Activated T-cell treated with anti-CD3 and anti-CD28 coated beads for 48 hours (primary cell): ENCODE measurements at regions not wholly inside any gene's neighbourhood (a gene's known extent, or its start where the extent isn't known, plus 50 kb on each side); places are given as distances from the start of the nearest gene placed in this dataset.
A peak's percentile ranks its signal among the peaks of the same experiment; 100 is the strongest.

Experiments
- DNase-seq: peaks from one replicate; pipeline ENCODE4 v3.0.0-alpha.2; 2020; ENCODE audit warnings: low read depth

GRCh38 chr14:38901791-38902190 is 201.2 kb downstream of the SEC23A start:
- DNase-seq: no peak

- DNase-seq: no peak
Measured at GRCh38 chr14:38900887-38901286, 202.1 kb downstream of the SEC23A start.

DNA sequence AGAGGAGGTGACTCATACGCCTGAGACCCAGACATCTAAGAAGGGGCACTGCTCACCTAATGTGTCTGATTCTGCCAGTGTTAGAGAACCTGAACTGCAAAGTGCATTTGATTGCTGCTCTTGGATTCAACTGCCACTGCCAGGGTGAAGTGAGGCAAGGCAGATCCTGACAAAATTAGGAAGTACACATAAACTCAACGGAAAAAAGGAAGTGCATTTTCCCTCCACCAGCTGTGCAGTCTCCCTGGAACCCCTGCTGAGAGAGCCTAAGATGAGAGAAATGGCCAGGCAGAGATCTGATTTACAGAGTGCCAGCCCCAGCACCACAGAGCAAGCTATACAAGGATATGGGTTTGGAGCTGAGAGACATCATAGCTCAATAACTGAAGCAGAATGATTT is 215.3 kb downstream of the SEC23A start:
- DNase-seq: no peak

DNA sequence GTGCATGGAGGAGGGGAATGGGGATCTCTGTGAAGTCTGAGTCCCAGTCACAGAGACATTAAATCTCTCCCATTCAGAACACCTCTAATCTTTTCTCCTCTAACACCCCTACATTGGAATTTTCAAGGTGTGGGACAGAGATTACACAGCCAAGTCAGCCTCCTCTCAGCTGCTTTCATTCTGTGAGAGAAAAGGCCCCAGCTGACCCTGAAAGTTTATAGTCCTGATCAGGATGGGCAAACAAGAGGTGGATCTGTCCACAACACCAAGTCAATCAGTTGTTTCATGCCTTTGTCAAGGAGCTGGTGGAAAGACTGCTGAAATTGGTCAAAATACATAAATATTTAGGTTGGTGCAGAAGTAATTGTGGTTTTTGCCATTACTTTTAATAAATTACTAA is 218.9 kb downstream of the SEC23A start:
- DNase-seq: no peak

GRCh38 chr14:38883127-38883526 is 219.9 kb downstream of the SEC23A start:
- no peak for DNase-seq

- no peak for DNase-seq
Measured at GRCh38 chr14:38882533-38882932, 220.5 kb downstream of the SEC23A start.

DNA sequence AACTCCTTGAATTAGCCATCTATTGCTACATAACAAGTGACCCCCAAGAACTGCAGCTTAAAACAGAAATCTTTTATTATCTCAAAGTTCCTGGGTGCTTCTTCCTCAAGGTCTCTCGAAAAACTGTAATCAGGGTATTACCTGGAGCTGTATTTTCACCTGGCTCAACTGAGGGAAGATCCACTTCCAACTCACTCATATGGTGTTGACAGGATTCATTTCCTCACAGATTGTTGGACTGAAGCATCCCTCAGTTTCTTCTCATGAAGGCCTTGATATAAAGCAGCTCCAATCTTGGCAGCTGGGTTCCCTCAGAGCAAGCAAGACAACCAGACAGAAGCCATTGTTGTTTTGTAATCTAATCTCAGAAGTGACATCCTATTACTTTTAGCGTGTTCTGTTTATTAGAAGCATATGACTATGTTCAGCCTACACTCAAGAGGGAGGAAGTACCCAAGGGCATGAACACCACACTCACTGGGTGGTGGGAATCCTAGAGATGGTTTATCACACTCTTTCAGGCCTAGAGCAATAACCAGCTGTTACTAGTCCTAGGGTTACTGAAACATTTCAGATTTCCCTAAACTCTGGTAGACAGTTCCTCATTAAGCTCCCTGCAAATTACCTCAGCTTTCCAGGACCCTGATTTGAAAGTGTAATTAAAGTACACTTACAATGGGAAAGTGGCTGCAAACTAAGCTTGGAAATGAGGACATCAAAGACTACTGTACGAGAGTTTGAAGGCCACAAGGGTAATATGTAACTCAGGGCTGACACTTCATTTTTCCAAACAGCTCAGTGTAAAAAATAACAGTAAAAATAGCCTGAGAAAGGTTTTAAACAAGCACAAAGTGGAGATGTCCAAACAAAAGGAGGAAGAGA is 222.2 kb downstream of the SEC23A start:
- DNase-seq: no peak

DNA sequence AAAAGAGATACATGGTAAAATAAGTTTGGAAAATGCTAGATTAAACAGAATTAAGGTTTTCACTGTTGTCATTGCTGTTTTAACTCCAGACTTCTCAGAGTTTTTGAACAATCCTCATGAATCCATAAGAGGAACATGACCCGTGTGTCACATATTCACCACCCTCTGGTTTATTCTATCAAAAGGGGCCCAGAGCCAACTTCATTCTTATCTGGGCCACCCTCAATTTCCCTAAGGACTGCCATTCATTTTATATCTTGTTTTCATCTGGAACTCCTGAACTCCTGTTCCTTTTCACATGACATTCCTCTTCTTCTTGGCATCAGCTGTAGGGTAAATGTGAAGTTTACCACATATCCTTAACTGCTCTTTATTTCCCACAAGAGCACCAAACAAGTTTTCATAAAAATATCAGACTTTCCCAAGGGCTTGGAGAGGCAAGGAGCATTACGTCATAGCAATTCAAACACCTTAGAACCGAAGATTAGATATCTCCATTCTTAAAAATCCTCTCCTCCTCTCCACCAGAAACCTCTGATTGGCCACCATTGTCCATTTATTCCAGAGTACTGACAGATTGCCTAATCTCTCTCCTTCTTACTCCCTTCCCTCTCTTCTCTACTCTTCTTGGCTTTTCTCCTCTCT is 225.2 kb downstream of the SEC23A start:
- no peak for DNase-seq

- no peak for DNase-seq
Measured at GRCh38 chr14:38874721-38875120, 228.3 kb downstream of the SEC23A start.

GRCh38 chr14:38873941-38874612 is 229.0 kb downstream of the SEC23A start:
- DNase-seq: no peak

- DNase-seq: no peak
Measured at GRCh38 chr14:38870296-38870836, 232.7 kb downstream of the SEC23A start.

GRCh38 chr14:38868399-38869290 is 234.4 kb downstream of the SEC23A start:
- no peak for DNase-seq

DNA sequence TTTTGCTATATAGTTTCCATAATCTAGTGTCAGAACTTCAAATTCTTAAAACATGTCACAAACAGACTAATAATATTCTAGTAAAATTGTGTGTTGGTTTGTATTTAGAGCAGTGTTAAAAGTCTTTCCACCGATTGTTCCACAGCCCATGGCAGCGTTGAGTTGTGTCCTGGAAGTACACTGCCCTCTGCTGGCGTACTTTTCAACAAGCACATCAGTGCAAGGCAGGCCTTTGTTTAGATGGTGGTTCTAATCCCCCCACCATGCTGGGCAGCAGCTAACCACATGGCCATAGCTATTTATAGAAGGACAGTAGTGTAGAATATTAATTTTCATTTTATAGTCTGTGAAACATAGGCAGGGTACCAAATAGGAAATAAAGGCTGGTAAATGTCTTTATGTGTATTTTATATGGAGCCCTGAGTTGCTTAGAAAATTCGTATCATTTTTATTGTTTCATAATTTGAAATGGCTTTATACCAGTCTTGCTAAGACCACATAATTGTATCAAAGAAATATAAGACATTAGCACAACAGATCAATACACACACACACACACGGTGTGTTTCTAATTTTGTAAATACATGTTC is 235.4 kb downstream of the SEC23A start:
- DNase-seq: peak; percentile 21

- no peak for DNase-seq
Measured at GRCh38 chr14:38866461-38866860, 236.6 kb downstream of the SEC23A start.

GRCh38 chr14:38862366-38862765 is 240.7 kb downstream of the SEC23A start:
- no peak for DNase-seq

DNA sequence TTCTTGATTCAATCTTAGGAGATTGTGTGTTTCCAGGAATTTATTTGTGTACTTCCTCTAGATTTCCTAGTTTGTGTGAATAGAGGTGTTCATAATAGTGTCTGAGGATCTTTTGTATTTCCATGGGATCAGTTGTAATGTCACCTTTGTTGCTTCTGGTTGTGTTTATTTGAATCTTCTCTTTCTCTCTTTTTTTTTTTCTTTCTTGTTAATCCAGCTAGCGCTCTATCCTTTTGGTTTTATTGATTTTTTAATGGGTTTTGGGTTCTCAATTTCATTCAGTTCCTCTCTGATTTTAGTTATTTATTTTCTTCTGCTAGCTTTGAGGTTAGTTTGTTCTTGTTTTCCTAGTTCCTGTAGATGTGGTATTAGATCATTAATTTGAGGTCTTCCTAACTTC is 242.5 kb downstream of the SEC23A start:
- DNase-seq: no peak

GRCh38 chr14:38856798-38857197 is 246.2 kb downstream of the SEC23A start:
- no peak for DNase-seq

- no peak for DNase-seq
Measured at GRCh38 chr14:38855513-38855912, 247.5 kb downstream of the SEC23A start.

GRCh38 chr14:38851111-38851510 is 251.9 kb downstream of the SEC23A start:
- no peak for DNase-seq

GRCh38 chr14:38850664-38851063 is 252.4 kb downstream of the SEC23A start:
- no peak for DNase-seq

DNA sequence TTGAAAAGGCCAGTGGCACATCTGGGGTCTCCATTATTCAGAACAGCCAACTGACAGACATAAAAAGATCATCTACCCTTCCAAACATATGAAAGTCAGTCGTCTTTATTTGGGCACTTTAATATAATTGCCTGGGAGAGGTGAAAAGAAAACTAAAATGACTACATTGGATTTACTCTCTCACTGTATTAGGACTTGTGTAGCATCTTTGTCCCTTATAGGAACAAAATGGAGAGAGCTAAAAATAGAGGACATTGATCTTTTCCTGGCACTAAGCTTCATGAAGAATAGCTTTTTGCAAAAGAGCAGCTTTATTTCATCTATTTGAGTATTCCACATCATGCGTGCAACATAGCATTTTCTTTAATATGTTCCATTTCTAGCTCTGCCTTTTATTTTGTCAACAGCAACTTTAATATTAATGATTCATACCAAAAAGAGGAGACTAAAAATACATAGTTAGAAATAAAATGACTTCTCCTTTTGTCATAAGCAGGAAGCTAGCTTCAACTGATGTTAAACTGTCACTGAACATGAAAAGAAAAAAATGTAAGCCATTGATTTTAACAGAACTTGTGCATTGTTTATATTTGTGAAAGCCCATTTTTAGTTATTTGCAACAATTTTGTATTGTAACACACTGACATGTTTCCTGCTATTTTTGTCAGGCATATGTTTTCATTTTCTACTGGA is 254.6 kb downstream of the SEC23A start:
- DNase-seq: no peak
